OCI-LY7 (cell line): ENCODE measurements at regions not wholly inside any gene's neighbourhood (a gene's known extent, or its start where the extent isn't known, plus 50 kb on each side); places are given as distances from the start of the nearest gene placed in this dataset.
"Not testable (repeated sequence)": the region's sequence is repeated elsewhere in the genome, so short reads cannot be mapped to it uniquely, and the experiment has no call there.

Experiments
- BruUV-seq: library from RNA; stranded (reverse); fragments of 400-500 nt; replicated peaks from 2 replicates; lab custom pipeline; 2021; lab: Mats Ljungman, UMichigan
- CTCF ChIA-PET: fragments of 300-600 bp; sonication (Branson Sonifier 250); formaldehyde crosslinking; loops from one replicate; lab custom pipeline; 2022; ENCODE audit warnings: antibody characterized with exemption; ENCODE audit not compliant: unreplicated experiment; lab: Charles Lee
- POLR2A ChIA-PET: fragments of 300-600 bp; sonication (Branson Sonifier 250); formaldehyde crosslinking; loops from one replicate; lab custom pipeline; 2022; ENCODE audit warnings: antibody characterized with exemption; lab: Charles Lee
- DNase-seq: peaks from one replicate; pipeline ENCODE4 v3.0.0-alpha.2; 2015; ENCODE audit warnings: low spot score
- H2AFZ ChIP-seq: fragments of 200-600 bp; sonication (generic), shearing (Covaris generic); 2 replicates; pipeline ENCODE4 v1.6.1; 2014; ENCODE audit warnings: mild to moderate bottlenecking, antibody characterized with exemption, low read length, moderate library complexity
- H3K27ac ChIP-seq: fragments of 200-600 bp; sonication (generic); 2 replicates; pipeline ENCODE4 v1.5.1; 2014; ENCODE audit warnings: mixed run types, low read depth, mild to moderate bottlenecking, moderate library complexity, low read length, inconsistent platforms; ENCODE audit not compliant: poor library complexity, severe bottlenecking
- H3K36me3 ChIP-seq: fragments of 200-600 bp; sonication (generic); 2 replicates; pipeline ENCODE4 v1.6.1; 2014; ENCODE audit warnings: mild to moderate bottlenecking, antibody characterized with exemption, low read length, moderate library complexity, mixed read lengths; ENCODE audit not compliant: insufficient read depth
- H3K4me1 ChIP-seq: fragments of 200-600 bp; sonication (generic); 2 replicates; pipeline ENCODE4 v1.5.1; 2014; ENCODE audit warnings: mild to moderate bottlenecking, low read length; ENCODE audit not compliant: insufficient read depth, poor library complexity, severe bottlenecking
- H3K4me2 ChIP-seq: fragments of 200-600 bp; sonication (generic); 2 replicates; pipeline ENCODE4 v1.6.1; 2014; ENCODE audit warnings: mild to moderate bottlenecking, low read length
- H3K4me3 ChIP-seq: fragments of 200-600 bp; sonication (generic); 2 replicates; pipeline ENCODE4 v1.5.1; 2014; ENCODE audit warnings: mild to moderate bottlenecking, low read depth, low read length; ENCODE audit not compliant: poor library complexity, severe bottlenecking
- H3K79me2 ChIP-seq: fragments of 200-600 bp; sonication (generic); 2 replicates; pipeline ENCODE4 v1.6.1; 2016; ENCODE audit warnings: low read depth, mild to moderate bottlenecking, low read length, moderate library complexity, mixed read lengths; ENCODE audit not compliant: insufficient read depth
- H3K9me2 ChIP-seq: fragments of 200-600 bp; sonication (generic); 2 replicates; pipeline ENCODE4 v1.6.1; 2016; ENCODE audit warnings: mild to moderate bottlenecking, low read length, mixed read lengths; ENCODE audit not compliant: insufficient read depth
- H3K9me3 ChIP-seq: fragments of 200-600 bp; sonication (generic); 2 replicates; pipeline ENCODE4 v1.6.1; 2014; ENCODE audit warnings: mild to moderate bottlenecking, mixed run types, low read length, mixed read lengths
- H4K20me1 ChIP-seq: fragments of 200-600 bp; sonication (generic); 2 replicates; pipeline ENCODE4 v1.6.1; 2014; ENCODE audit warnings: mild to moderate bottlenecking, antibody characterized with exemption, low read length, moderate library complexity, mixed read lengths; ENCODE audit not compliant: insufficient read depth
- CTCF ChIP-seq: fragments of 200-600 bp; sonication (generic); conservative IDR thresholded peaks from 2 replicates; pipeline ENCODE4 v1.5.1; 2014; ENCODE audit warnings: mild to moderate bottlenecking, antibody characterized with exemption, low read length, moderate library complexity, mixed read lengths
- EZH2phosphoT487 ChIP-seq: fragments of 200-600 bp; sonication (generic); IDR thresholded peaks from 2 replicates; pipeline ENCODE4 v1.6.1; 2018; ENCODE audit warnings: low read depth, borderline replicate concordance, mild to moderate bottlenecking, mixed run types, antibody characterized with exemption, low read length, moderate library complexity, mixed read lengths
- intact Hi-C: fragments of 100-400 bp; cut with micrococcal nuclease; formaldehyde crosslinking; loops from one replicate; pipeline ENCODE4 v1.10.0; 2022; ENCODE audit not compliant: unreplicated experiment

- no peak for DNase-seq
- no peaks in the 10 kb centered on the region for H3K36me3 ChIP-seq
- BruUV-seq, result no TSS peak
- no peaks in the 10 kb centered on the region for H3K4me1 ChIP-seq
- intact Hi-C loops, result no loop called here
- H3K27ac ChIP-seq, result no peak overlapping the region
- H3K79me2 ChIP-seq, result no peaks in the 10 kb centered on the region
- H3K4me3 ChIP-seq, result no peak overlapping the region
- ChIA-PET POLR2A (no interaction called here), CTCF (no interaction called here)
- H2AFZ ChIP-seq, result no peak overlapping the region
- no peak overlapping the region for H3K4me2 ChIP-seq
- H4K20me1 ChIP-seq, result no peaks in the 10 kb centered on the region
- no peaks in the 10 kb centered on the region for H3K9me3 ChIP-seq
- TF ChIP-seq CTCF, result no peak
- no peak for TF ChIP-seq EZH2phosphoT487
- H3K9me2 ChIP-seq, result no peaks in the 10 kb centered on the region
Measured at GRCh38 chr9:135176284-135176683, 88.8 kb downstream of the OLFM1 start.

DNA sequence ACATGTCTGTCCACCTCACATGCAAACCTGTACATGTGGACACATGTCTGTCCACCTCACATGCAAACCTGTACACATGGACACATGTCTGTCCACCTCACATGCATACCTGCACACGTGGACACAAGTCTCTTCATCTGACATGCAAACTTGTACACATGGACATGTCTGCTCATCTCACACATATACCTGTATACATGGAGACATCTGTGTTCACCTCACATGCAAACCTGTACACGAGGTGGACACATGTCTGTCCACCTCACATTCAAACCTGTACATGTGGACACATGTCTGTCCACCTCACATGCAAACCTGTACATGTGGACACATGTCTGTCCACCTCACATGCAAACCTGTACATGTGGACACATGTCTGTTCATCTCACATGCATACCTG is 90.1 kb downstream of the OLFM1 start:
- H3K4me3 ChIP-seq, H3K79me2 ChIP-seq, DNase-seq, H3K9me3 ChIP-seq, H2AFZ ChIP-seq, H3K4me1 ChIP-seq, H4K20me1 ChIP-seq, H3K27ac ChIP-seq, H3K9me2 ChIP-seq, POLR2A ChIA-PET, BruUV-seq, H3K4me2 ChIP-seq, CTCF ChIA-PET, H3K36me3 ChIP-seq, intact Hi-C loops: not testable (repeated sequence)

GRCh38 chr9:135178498-135178897 is 91.0 kb downstream of the OLFM1 start:
- TF ChIP-seq CTCF (no peak), EZH2phosphoT487 (no peak)
- Histone ChIP-seq H4K20me1 (no peaks in the 10 kb centered on the region), H3K27ac (no peak overlapping the region), H3K4me1 (no peaks in the 10 kb centered on the region), H3K9me3 (no peaks in the 10 kb centered on the region), H3K36me3 (no peaks in the 10 kb centered on the region), H2AFZ (no peak overlapping the region), H3K4me3 (no peak overlapping the region), H3K79me2 (no peaks in the 10 kb centered on the region), H3K9me2 (no peaks in the 10 kb centered on the region), H3K4me2 (no peak overlapping the region)
- POLR2A ChIA-PET, result no interaction called here
- intact Hi-C loops, result no loop called here
- DNase-seq, result no peak
- CTCF ChIA-PET, result no interaction called here
- BruUV-seq, result no TSS peak
